ENCODE measurements at regions not wholly inside any gene's neighbourhood (a gene's known extent, or its start where the extent isn't known, plus 50 kb on each side); places are given as distances from the start of the nearest gene placed in this dataset.

- TF ChIP-seq CTCF (IDR thresholded peaks at IDR 0.05; ENCODE audit: insufficient read depth, low read length) (no peak), REST (IDR thresholded peaks at IDR 0.05; ENCODE audit: insufficient replicate concordance, low read depth) (no peak), POLR2AphosphoS5 (IDR thresholded peaks at IDR 0.05; ENCODE audit: low read depth) (no peak)
Measured at GRCh38 chr3:59250600-59250999, 200.8 kb upstream of the CFAP20DC start.

Data from HL-60 (cell line).